GM12892 (cell line): ENCODE measurements at regions not wholly inside any gene's neighbourhood (a gene's known extent, or its start where the extent isn't known, plus 50 kb on each side); places are given as distances from the start of the nearest gene placed in this dataset.

Source experiments
- POLR2A ChIP-seq: IDR thresholded peaks from 2 replicates; pipeline ENCODE4 v1.6.1; 2011; ENCODE audit warnings: low read depth, low read length, control low read depth
- POLR2AphosphoS5 ChIP-seq: IDR thresholded peaks from 2 replicates; pipeline ENCODE4 v1.6.1; 2011; ENCODE audit warnings: low read depth, low read length, control low read depth
- TAF1 ChIP-seq: IDR thresholded peaks from 2 replicates; pipeline ENCODE4 v1.6.1; 2011; ENCODE audit warnings: low read depth, mild to moderate bottlenecking, control low read depth, low read length, borderline replicate concordance

DNA sequence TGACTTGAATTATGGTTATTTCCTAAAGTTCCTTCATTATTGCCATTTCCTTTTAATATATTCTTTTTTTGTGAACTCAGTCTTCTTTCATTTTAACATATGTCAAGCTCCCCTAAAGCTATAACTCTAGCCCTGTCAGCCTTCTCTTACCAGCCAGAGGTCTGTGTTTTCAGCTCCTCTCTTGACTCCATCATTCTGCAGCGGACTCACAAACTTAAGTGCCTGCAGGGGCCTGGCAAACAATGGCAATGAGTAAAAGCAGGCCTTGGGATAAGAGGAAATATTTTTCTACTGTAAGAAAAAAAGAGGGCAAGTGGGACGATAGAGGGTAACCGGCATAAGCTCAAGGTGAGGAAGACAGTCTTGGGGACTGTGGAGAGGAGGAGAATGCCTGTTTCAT is 424.5 kb upstream of the RGS6 start:
- TF ChIP-seq TAF1 (no peak), POLR2A (no peak), POLR2AphosphoS5 (no peak)
